ENCODE measurements at regions not wholly inside any gene's neighbourhood (a gene's known extent, or its start where the extent isn't known, plus 50 kb on each side); places are given as distances from the start of the nearest gene placed in this dataset.

GRCh38 chr4:85228264-85228663 is 246.7 kb upstream of the ARHGAP24 start:
- TF ChIP-seq, protein P1, sequence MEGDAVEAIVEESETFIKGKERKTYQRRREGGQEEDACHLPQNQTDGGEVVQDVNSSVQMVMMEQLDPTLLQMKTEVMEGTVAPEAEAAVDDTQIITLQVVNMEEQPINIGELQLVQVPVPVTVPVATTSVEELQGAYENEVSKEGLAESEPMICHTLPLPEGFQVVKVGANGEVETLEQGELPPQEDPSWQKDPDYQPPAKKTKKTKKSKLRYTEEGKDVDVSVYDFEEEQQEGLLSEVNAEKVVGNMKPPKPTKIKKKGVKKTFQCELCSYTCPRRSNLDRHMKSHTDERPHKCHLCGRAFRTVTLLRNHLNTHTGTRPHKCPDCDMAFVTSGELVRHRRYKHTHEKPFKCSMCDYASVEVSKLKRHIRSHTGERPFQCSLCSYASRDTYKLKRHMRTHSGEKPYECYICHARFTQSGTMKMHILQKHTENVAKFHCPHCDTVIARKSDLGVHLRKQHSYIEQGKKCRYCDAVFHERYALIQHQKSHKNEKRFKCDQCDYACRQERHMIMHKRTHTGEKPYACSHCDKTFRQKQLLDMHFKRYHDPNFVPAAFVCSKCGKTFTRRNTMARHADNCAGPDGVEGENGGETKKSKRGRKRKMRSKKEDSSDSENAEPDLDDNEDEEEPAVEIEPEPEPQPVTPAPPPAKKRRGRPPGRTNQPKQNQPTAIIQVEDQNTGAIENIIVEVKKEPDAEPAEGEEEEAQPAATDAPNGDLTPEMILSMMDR (conservative IDR thresholded peaks at IDR 0.05; ENCODE audit: low read depth, low read length) = peak; percentile 25; the same call in 1 of the 2 replicates
- TF ChIP-seq EZH2 (IDR thresholded peaks at IDR 0.05; ENCODE audit: low read length, unreplicated experiment) (no peak), EZH2phosphoT487 (IDR thresholded peaks at IDR 0.05; ENCODE audit: borderline replicate concordance, low read length) (no peak)
